WTC11 (cell line): ENCODE measurements at regions not wholly inside any gene's neighbourhood (a gene's known extent, or its start where the extent isn't known, plus 50 kb on each side); places are given as distances from the start of the nearest gene placed in this dataset.

Source experiments
- AFF4 ChIP-seq: sonication (generic); formaldehyde crosslinking; IDR thresholded peaks from 2 replicates; pipeline ENCODE4 v1.8.1; 2023; ENCODE audit warnings: mild to moderate bottlenecking, missing genetic modification reagents, borderline replicate concordance
- ARID4B ChIP-seq: sonication (generic); formaldehyde crosslinking; IDR thresholded peaks from 2 replicates; pipeline ENCODE4 v1.8.0; 2023; ENCODE audit warnings: missing genetic modification reagents, mild to moderate bottlenecking, borderline replicate concordance
- CDX4 ChIP-seq: fragments of 250-450 bp; sonication (Bioruptor Pico); IDR thresholded peaks from 2 replicates; pipeline ENCODE4 v1.9.0; 2021; ENCODE audit warnings: moderate library complexity, mild to moderate bottlenecking, inconsistent platforms, borderline replicate concordance
- ETV6 ChIP-seq: sonication (generic); formaldehyde crosslinking; IDR thresholded peaks from 2 replicates; pipeline ENCODE4 v1.8.1; 2022; ENCODE audit warnings: mild to moderate bottlenecking, missing genetic modification reagents

GRCh38 chr2:19744456-19745199 lies 157.2 kb downstream of the TTC32 start:
- no peak for TF ChIP-seq AFF4 (CRISPR knock-in tag)
- no peak for TF ChIP-seq ETV6 (CRISPR knock-in tag)
- no peak for TF ChIP-seq ARID4B (CRISPR knock-in tag)
- TF ChIP-seq CDX4 (CRISPR knock-in tag): no peak
